Smooth muscle cell of the brain vasculature (primary cell): ENCODE measurements at regions not wholly inside any gene's neighbourhood (a gene's known extent, or its start where the extent isn't known, plus 50 kb on each side); places are given as distances from the start of the nearest gene placed in this dataset.
"Not testable (repeated sequence)": the region's sequence is repeated elsewhere in the genome, so short reads cannot be mapped to it uniquely, and the experiment has no call there.

Source experiments
- DNase-seq: peaks from one replicate; pipeline ENCODE4 v3.0.0-alpha.2; 2012; ENCODE audit warnings: low read depth, low spot score

GRCh38 chr12:58647495-58647894, 272.8 kb downstream of the LRIG3 start:
- DNase-seq = no peak

GRCh38 chr12:58648176-58648575, 272.1 kb downstream of the LRIG3 start:
- DNase-seq = no peak

DNA sequence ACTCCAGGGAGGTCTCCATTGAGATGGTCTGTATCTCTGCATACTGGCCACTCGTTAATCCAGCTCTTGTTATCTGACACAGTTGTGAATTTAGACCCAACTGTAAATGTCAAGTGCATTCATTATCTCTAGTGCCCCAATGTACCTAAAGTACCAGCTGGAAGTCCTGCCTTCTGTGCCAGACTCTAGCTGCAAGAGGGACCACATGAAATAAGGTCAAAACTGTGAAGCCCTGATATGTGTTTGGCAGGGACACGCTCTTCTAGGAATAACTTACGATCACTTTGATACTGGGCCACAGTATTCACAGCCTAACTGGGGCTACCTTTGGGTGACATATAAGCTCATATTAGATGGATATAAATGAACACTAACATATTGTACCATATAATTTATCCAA, 268.5 kb downstream of the LRIG3 start:
- no peak for DNase-seq

- DNase-seq = no peak
Measured at GRCh38 chr12:58654021-58654420, 266.3 kb downstream of the LRIG3 start.

GRCh38 chr12:58655375-58655774, 264.9 kb downstream of the LRIG3 start:
- DNase-seq = no peak

DNA sequence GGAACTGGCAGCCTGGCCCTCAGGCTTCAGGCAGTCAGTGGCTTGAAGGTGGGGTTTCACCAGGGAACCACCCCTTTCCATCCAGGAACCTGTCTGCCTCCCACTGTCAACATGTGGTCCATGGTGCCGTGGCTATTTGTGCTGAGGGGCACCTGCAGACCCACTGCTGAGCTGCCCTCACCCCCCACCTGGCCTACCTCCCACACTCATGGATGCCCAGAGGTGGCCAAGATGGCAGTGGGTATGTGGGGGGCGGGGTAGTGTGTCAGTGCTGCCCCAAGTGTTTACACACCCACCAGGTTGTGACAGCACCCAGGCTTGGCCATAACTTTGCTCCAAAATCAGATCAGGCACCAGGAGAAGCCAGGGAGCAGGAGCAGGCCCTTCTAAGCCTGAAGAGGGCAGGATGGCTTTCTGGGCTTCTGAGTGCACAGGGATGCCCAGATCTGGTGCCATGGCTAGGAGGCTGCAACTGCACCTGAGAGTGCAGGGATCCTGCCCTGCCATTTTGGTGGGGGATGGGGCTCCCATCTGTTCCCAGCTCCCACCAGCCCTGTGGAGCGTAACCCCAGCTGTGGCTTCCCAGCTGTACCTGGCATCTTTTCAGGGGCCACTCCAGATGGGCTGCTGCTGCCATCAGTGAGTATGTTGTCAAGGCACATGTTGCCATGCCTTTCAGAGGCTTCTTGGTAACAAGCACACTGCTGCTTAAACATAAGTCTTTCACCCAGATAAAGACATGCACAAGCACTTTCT, 263.9 kb downstream of the LRIG3 start:
- DNase-seq = no peak

- DNase-seq = no peak
Measured at GRCh38 chr12:58657190-58657589, 263.1 kb downstream of the LRIG3 start.

GRCh38 chr12:58665375-58665774, 254.9 kb downstream of the LRIG3 start:
- no peak for DNase-seq

DNA sequence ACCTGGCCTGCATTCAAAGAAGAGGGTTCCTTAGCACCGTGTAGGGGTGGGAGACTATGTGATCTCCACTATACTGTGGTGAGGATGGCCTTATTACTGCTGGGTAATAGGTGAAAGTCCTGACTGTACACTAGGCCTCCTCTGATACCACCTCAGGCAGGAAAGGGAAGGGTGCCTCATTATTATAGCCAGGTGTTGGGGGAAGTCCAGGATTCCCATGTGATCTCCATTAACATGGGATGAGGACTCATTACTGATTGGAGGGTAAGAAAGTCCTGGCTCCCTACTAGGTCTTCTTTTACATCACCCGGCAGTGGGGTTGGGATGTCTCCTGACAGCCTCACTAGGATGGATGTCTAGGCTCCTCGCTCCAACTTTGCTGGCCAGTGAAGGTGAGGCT, 252.1 kb downstream of the LRIG3 start:
- no peak for DNase-seq

DNA sequence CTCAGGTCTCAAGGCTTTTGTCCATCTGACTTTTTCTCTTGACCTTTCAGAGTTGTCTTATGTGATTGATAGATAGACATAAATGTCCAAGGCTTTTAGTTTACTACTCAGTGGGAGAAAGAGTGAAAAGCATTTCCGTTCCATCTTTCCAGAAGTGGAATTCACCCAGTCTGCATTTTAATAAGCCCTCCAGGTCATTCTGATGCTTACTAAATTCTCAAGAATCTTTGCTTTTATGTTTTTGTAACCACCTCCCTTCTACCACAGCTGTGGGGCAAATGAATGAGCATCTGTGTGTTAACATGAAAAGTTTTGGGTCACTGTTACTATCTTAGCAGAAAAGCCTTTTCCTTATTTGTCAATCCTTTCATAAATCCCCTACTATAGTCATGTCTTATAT, 251.4 kb downstream of the LRIG3 start:
- DNase-seq = peak; percentile 49

DNA sequence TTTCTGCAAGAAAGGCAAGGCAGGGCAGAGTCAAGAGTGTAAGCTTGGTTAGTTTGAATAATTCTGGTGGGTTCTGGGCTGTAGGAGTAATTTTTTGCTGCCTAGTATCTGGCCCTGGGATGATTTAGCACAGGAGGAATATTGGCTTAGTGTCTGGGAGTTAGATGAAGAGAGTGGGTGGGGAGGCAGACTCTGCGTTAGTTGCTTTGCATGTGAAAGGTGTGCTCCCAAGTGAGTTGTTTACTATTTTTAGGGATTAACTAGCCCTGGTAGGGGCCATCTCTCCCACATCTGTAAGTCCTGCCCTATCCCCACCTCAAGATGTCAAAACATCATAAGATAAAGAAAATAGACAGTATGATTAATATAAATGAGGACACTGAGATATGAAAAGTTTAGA, 249.7 kb downstream of the LRIG3 start:
- no peak for DNase-seq

- DNase-seq = no peak
Measured at GRCh38 chr12:58671196-58671595, 249.1 kb downstream of the LRIG3 start.

DNA sequence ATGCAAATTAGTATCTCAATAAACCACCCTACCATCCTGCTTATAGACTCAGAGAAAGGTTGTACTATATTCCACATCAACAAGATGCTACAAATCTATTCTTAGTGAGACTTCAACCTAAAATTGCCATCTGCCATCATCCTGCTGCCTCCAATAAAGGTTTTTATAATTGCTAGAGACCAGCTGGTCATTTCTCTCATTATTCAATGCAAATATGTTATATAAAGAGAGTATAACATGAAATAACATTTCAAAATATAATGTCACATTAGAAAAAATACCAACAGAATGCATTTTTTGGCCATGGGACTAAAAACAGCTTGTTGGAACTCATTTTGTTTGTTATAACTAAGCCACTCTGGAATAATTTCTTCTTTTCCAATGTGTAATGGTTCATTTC, 247.3 kb downstream of the LRIG3 start:
- no peak for DNase-seq

DNA sequence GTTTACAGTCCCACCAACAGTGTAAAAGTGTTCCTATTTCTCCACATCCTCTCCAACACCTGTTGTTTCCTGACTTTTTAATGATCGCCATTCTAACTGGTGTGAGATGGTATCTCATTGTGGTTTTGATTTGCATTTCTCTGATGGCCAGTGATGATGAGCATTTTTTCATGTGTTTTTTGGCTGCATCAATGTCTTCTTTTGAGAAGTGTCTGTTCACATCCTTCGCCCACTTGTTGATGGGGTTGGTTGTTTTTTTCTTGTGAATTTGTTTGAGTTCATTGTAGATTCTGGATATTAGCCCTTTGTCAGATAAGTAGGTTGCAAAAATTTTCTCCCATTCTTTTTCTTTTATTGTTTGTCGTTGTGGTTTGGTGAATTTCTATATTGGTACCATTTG, 242.5 kb downstream of the LRIG3 start:
- not testable (repeated sequence) for DNase-seq

DNA sequence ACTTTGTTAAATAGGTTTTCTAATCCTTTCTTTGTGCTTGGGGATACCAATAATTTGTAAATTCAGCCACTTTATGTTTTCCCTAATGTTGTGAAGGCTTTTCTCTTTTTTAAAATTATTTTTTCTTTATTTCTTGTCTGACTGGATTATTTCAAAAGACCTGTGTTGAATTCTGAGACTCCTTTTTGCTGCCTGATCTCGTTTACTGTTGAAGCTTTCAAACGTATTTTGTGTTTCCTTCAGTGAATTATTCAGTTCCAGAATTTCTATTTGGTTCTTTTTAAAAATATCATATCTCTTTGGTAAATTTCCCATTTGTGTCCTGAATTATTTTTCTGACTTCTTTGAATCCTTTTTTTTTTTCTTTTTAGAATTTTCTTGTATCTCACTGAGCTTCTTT, 241.6 kb downstream of the LRIG3 start:
- no peak for DNase-seq

GRCh38 chr12:58681730-58682129, 238.6 kb downstream of the LRIG3 start:
- no peak for DNase-seq

GRCh38 chr12:58695263-58695662, 225.0 kb downstream of the LRIG3 start:
- no peak for DNase-seq

- DNase-seq = no peak
Measured at GRCh38 chr12:58701536-58701935, 218.8 kb downstream of the LRIG3 start.

DNA sequence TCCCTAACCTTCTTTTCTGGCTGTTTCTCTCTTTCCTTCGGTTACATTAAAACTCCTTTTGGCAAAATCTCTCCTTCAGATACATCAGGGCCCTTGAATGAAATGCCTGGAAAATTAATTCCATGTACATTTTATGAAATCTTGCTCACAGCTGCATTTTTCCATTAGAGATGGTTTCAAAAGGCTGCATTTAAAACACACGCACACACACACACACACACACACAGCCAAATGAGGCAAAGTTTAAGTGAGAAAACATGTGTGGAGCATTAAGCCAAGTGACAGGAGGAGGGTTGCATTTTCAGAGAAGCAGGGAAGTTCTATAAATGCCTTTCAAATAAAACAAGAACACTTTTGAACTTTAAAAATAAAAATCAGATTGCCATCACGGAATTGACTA, 216.4 kb downstream of the LRIG3 start:
- no peak for DNase-seq

DNA sequence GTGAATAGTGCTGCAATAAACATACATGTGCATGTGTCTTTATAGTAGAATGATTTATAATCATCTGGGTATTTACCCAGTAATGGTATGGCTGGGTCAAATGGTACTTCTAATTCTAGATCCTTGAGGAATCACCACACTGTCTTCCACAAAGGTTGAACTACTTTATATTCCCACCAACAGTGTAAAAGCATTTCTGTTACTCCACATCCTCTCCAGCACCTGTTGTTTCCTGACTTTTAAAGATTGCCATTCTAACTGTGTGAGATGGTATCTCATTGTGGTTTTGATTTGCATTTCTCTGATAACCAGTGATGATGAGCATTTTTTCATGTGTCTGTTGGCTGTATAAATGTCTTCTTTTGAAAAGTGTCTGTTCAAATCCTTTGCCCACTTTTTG, 215.5 kb downstream of the LRIG3 start:
- not testable (repeated sequence) for DNase-seq

DNA sequence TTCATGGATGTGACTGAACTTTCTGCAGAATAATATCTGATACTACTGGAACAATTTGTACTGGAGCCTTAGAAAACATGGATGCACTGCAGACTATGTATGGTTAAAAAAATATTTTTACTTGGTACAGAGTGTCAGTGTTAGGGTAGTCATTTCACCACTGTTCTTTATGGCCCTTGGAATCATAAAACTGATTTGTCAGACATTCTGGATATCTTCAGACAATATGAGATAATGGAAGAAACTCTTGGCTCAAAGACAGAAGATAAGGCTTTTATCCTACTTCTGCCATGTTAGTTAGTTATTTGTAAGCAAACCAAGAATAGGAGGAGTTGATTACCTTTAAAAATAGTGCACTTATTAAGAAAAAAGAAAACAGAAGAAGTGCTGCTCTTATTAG, 209.4 kb downstream of the LRIG3 start:
- no peak for DNase-seq

DNA sequence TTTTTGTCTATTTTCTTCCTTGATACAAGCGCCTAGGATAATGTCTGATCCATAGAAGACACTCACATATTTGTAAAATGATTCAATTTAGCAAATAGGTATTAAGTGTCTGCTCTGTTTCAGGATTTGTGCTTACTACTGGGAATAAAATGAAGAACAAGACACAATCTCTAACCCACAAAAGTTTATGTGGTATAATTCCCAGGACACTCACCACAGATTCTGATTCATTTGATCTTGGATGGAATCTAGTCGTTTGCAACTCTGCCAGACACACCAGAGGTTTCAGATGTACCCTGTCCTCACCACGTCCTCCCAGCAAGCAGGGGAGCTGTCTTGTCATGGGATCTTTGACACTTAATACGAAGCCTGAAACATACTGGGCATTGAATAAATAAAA, 208.3 kb downstream of the LRIG3 start:
- DNase-seq = peak; percentile 17

DNA sequence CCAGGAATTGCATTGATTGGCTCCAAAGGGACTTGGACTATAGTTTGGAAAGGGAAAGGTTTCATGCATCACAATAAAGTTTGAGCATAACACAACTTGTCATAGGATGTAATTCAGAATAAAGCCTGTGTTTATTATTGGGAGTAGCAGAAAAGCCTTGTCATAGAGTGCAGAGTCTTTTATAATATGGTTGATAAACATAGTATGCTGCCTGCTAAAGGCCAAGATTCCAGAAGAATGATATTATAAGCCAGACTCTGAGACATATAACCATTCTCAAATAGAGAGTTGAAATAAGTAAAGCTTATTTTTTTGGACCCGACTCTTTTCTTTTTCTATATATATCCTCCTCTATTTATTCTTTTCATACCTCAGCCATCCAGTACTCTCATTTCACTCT, 207.3 kb downstream of the LRIG3 start:
- no peak for DNase-seq

DNA sequence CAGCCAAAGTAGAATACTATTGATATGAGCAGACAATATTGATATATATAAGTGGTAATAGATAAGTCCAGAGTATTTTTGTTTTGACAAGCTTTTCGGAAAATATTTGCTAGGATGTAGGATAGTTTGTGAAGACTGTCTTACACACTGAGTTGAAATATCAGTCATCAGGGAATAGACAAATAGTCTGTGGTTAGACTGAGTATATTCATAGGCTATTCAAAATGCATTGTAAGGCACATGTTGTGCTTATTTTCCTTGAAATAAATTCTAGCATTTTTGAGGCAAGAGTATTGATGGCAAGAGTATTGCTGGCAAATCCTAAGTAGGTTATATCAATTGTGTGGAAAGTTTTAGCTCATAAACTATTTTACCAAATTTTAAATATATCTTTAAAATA, 201.1 kb downstream of the LRIG3 start:
- DNase-seq = no peak
